Hematopoietic multipotent progenitor cell (in vitro differentiated cells): ENCODE measurements at regions not wholly inside any gene's neighbourhood (a gene's known extent, or its start where the extent isn't known, plus 50 kb on each side); places are given as distances from the start of the nearest gene placed in this dataset.
A peak's percentile ranks its signal among the peaks of the same experiment; 100 is the strongest.
"Not testable (repeated sequence)": the region's sequence is repeated elsewhere in the genome, so short reads cannot be mapped to it uniquely, and the experiment has no call there.

Source experiments
- DNase-seq, 3 donors: peaks; one replicate each; pipeline ENCODE4 v3.0.0-alpha.2; 2011 to 2015; ENCODE audit warnings: low read depth in 2 of 3, low spot score in 2 of 3

DNA sequence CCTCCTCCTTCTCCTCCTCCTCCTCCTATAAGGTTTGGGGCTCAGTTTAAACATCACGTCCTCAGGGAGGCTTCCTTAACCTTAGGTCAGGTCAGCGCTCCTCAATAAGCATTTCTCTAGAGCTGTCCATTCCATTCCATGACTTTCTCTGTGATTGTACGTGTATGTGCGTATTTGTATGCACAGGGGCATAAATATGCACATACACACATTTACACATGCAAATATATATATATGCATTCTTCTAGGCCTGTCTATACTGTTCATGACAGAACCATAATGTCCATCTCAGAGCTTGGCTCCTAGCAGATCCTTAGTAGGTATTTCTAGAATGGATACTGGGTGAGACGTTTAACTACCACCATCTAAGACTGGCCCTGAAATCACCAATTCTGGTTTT, 258.6 kb downstream of the STIM2 start:
- DNase-seq = no peak

- no peak for DNase-seq
Measured at GRCh38 chr4:27121830-27122229, 261.2 kb downstream of the STIM2 start.

DNA sequence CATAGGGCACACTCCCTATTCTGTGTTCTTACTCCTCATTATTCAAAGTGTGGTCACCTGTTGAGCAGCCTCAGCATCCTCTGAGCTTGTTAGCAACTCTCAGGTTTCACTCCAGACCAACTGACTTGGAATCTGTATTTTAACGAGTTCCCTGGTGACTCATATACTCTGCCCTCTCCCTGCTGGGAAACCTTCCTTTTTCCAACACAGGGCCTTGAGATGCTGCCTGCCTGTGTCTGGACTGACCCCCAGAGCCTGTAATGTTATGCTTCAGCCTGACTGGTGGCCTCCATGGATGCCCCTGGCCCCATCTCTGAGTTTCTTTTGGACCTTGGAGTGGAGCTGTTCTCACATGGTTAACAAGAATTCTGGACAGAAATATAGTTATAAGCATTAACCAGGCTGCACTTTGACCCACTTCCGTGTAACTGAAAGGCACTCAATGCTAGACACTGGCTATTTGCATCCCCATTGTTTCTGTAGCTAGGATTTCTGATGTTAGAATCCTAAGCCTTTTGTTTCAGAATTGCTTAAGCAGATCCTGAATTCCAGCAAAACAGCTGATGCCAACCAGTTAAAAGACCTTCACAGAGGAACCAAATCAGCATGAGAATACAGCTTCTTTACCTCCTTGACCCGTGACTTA, 262.6 kb downstream of the STIM2 start:
- no peak for DNase-seq

- no peak for DNase-seq
Measured at GRCh38 chr4:27123769-27124124, 263.1 kb downstream of the STIM2 start.

DNA sequence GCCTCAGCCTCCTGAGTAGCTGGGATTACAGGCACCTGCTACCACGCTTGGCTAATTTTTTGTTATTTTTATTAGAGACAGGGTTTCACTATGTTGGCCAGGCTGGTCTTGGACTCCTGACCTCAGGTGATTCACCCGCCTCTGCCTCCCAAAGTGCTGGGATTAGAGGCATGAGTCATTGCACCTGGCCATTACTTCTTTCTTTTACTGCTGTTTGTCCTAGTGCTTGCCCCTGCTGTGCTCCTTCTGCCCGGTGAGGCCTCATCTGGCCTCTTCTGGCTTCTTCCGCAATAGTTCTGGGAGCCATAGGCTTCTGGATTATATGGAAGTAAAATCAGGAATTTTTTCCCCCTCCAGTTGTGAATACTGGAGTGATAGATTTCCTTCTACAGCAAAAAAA, 266.3 kb downstream of the STIM2 start:
- not testable (repeated sequence) for DNase-seq

GRCh38 chr4:27128443-27128842, 267.8 kb downstream of the STIM2 start:
- DNase-seq = no peak

DNA sequence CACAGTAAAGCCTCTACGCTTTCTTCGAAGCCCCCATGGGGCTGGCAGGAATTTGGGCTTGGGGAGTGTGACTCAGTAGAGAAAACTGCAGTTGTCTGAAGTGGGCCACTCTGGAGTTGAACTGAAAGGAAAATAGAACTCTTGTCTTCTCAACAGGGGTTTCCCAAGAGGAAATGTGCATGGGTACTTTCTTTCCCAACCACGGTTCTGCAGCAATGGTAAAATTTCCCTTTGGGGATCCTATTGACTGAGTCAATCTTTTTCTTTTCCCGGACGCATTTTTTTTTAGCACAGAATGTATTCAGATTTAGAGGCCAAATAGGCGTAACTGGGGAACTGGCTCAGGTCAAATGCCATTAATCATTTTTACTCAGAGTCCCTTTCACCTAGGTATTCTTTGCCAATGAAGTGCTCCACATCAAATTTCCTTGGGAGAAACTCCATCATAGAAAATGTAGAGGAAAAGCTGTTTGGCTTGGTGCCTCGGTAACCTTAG, 269.3 kb downstream of the STIM2 start:
- DNase-seq = no peak

DNA sequence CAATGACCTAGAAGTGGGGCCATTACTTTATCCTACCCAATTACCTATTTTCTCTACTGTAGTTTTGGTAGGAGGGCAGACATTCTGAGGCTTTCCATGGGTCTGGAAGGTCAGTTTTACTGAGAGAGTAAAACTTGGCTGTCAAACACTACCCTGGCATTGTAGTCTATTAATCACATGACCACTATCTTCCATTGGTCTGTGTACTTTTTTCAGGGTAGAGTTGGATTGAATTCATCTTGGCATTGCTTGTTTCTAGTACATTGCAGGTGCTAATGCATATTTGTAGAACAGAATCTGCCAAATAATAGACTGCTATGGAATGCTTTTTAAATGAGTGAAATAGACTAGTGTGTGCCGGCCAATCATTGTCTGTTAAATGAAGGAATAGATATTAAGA, 271.9 kb downstream of the STIM2 start:
- no peak for DNase-seq

DNA sequence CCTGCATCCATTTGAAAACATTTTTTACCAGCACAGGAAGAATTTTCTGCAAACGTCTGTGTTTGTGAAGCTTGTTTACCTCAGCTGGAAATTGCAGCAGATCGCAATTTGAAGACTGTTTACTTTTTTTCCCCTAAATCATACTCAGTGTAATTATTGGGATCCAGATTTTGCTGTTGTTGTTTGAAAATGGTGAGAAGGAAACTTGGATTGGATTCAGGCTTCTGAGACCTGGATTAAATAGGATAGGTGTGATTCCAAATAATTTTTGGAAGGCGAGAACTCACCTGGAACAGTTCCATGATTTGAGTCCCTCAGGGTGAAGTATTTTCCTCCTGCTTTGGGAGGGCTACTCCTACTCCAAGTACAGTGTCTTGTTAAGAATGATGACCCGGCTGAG, 279.8 kb downstream of the STIM2 start:
- DNase-seq = no peak

DNA sequence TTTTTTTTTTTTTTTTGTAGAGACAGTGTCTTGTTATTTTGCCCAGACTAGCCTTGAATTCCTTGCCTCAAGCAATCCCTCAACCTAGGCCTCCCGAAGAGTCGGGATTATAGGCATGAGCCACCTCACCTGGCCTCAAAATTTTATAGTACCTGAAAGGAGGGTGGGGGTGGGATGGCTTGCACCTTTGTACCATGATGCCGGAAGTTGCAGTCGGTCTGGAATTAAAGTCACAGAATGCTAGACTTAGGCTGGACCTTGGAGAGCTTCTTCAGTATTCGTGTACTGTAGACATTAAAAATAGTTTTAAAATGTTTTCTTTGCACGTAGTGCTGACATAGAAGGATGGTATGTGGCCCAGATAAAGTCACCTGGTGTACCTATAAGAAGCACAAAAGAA, 280.9 kb downstream of the STIM2 start:
- DNase-seq = no peak

- no peak for DNase-seq
Measured at GRCh38 chr4:27142841-27143240, 282.2 kb downstream of the STIM2 start.

DNA sequence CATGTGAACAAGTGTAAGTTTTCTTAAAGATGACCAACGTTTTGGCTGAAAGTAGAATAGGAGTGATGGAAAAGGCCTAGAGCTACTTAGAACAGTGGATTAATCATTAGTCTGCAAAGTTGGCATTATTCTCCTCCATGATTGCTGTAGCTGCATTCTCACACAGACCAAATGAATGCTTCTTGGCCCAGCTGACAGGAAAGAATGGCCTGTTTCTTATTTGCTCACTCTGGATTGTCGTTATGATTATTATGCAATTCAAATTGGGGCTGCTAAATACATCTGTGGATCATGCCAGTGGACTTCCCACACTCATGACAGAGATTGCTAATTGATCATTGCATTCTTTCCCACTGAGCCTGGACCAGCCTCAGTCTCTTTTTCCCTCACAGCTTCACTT, 285.0 kb downstream of the STIM2 start:
- DNase-seq = no peak

DNA sequence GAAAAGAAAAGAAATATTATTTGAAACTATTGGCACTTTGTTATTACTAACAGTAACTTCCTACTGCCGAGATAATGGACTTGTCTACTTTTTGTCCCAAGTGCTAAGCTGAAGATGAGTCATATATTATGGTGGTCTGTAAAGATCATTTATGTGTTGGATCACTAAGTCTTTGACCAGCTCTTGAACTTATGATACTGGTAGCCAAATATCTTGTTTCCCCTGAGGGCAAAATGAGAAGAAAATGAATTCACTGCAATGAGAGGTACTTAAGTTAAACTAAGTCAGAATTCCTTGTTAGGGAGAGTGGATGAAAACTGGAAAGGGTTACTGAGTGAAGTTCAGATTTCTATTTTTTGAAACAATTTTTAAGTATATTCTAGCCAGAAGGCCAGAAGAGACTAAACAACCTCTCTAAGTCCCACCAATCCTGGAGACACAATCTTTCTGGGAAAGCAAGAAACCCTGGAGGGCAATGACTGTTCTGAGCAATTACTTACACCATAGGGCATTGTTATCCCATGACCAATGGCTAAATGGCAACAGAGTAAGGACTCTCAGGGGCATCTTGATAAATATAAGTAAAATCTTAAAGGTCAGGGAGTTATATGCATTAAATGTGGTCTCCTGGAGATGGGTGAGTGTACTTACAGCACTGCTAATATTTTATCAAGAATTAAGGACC, 287.7 kb downstream of the STIM2 start:
- DNase-seq = no peak

DNA sequence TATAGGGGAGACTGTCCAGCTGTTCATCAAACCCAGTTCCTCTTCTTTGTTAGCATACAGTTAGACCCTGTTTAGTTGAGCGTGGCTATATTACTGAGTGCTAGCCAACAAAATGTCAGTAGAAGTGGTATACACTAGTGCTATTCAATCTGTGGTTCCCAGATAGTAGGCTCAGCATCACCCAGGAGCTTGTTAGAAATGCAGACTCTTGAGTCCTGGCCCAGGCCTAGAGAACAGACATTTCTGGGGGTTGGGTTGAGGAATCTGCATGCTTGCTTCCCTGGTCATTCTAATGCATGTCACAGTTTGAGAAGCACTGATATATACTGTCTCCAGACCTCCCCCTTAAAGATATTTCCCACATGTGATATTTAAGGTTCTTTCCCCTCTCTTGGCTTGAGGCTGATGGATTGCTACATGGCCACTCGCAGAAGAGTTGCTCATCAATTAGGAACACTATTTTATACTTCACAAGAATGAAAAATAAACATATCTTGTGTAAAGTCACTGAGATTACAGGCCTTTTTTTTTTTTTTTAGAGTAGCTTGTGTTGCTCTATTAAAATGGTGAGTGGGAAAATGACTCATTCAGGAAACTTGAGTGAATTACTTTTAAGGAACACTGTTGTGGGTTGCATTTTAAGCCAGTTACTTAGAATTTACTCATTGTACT, 289.0 kb downstream of the STIM2 start:
- DNase-seq = peak in 2 of 3 donors; percentile 8 to 10

- DNase-seq = no peak
Measured at GRCh38 chr4:27152703-27153102, 292.1 kb downstream of the STIM2 start.

DNA sequence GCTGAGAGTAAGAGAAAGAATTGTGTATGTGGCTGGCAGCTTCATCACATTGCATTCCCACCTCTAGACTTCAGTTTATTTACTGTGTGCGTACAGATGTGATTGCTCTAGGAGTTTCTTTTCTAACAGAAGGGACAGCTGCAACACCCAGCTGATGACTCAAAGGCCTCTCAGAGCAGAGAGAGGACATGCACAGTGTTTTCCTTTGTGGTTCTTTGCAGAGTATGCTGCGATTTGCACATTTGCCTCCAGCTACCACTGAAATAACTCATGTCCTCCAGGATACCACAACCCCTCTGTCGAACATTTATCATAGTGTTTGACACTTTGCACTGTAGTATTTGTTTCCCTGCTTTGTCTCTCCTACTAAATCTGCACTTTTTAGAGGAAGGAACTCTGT, 294.1 kb downstream of the STIM2 start:
- peak in 2 of 3 donors; percentile 75 to 94 for DNase-seq

DNA sequence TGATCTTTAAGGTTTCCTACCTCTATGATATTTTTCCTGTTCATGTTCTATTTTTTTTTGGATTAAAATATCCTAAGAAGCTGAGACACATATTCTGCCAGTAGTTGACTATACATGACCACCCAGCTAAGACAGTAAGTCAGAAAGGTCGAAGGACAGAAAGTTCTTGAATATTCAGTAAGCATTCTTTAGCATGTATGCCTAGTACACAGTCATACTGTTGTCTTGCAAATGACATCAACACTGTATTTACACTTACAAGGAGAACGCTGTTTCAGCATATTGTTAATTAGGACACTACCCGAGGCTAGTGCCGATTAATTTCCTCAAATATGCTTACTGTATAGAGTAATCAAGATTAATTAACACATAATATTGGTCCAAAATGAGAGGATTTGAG, 300.6 kb downstream of the STIM2 start:
- no peak for DNase-seq

- DNase-seq = no peak
Measured at GRCh38 chr4:27168783-27169182, 308.1 kb downstream of the STIM2 start.

DNA sequence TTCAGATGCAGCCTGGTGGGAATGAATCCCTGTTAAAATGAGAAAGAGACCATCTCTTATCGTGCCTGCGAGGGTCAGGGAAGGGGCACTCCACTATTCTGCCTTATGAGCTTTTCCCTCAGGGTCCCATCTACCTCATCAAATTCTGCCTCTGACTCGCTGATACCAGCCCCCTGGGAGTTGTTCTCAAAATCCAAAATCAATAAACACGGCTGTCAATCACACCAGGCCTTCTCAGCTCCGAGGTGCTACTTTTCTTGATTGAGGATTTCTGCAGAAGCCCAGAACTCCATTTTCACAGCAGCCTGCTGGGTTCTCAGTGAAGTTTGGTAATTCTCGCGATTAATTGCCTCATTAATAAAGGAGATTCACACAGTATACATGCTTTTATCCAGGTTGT, 312.6 kb downstream of the STIM2 start:
- DNase-seq = no peak

DNA sequence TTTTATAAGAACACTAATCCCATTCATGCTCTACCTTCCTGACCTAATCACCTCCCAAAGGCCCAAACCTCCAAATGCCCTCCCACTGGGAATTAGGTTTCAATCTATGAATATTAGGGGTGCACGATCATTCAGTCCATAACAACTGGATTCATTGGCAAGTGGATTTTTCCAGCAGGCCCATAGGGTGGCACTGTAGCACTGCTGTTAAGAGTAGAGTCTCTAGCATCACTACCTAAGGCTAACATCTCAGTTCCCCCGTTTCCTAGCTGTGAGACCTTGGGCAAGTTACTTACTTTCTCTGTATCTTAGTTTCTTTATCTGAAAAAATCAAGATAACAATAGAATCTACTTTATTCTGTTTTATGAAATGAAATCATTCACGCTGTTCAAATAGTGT, 315.8 kb downstream of the STIM2 start:
- no peak for DNase-seq

GRCh38 chr4:27176881-27177280, 316.2 kb downstream of the STIM2 start:
- no peak for DNase-seq

GRCh38 chr4:27178061-27178460, 317.4 kb downstream of the STIM2 start:
- no peak for DNase-seq
